CD14-positive monocyte (primary cell): ENCODE measurements at regions not wholly inside any gene's neighbourhood (a gene's known extent, or its start where the extent isn't known, plus 50 kb on each side); places are given as distances from the start of the nearest gene placed in this dataset.

Source experiments
- DNase-seq, 3 donors: peaks; one replicate each; pipeline ENCODE4 v3.0.0-alpha.2; 2011 to 2022
- H2AFZ ChIP-seq: 2 replicates; pipeline ENCODE4 v1.6.0; 2012; ENCODE audit warnings: mild to moderate bottlenecking, low read depth, low read length, inconsistent platforms; ENCODE audit not compliant: insufficient read depth, poor library complexity, severe bottlenecking
- H3K27ac ChIP-seq, 2 donors: 1 replicate in 1 of 2; 2 replicates in 1 of 2; pipeline ENCODE4 v1.5.1; 2012 to 2013; ENCODE audit warnings: low read length in 2 of 2, control low read depth in 1 of 2, inconsistent platforms in 1 of 2, low read depth in 1 of 2, mild to moderate bottlenecking in 1 of 2
- H3K27me3 ChIP-seq, 2 donors: one replicate each; pipeline versions ENCODE4 v1.6.0 to v1.6.1; 2011 to 2013; ENCODE audit warnings: low read length in 2 of 2; ENCODE audit not compliant: control insufficient read depth in 2 of 2, insufficient read depth in 2 of 2
- H3K36me3 ChIP-seq, 2 donors: replicated peaks in 1 of 2; 1 replicate in 1 of 2; 2 replicates in 1 of 2; pipeline versions ENCODE4 v1.5.1 to v1.6.1; 2012 to 2013; ENCODE audit warnings: low read length in 2 of 2, control low read depth in 1 of 2, inconsistent platforms in 1 of 2, mild to moderate bottlenecking in 1 of 2; ENCODE audit not compliant: insufficient read depth in 2 of 2, control insufficient read depth in 1 of 2
- H3K4me1 ChIP-seq, 2 donors: 1 replicate in 1 of 2; 2 replicates in 1 of 2; pipeline versions ENCODE4 v1.5.1 to v1.6.1; 2012 to 2013; ENCODE audit warnings: low read length in 2 of 2, control low read depth in 1 of 2, inconsistent platforms in 1 of 2, mild to moderate bottlenecking in 1 of 2, moderate library complexity in 1 of 2; ENCODE audit not compliant: insufficient read depth in 2 of 2, control insufficient read depth in 1 of 2
- H3K4me2 ChIP-seq: replicated peaks from 2 replicates; pipeline ENCODE3; 2012; ENCODE audit warnings: low read length, moderate library complexity, mild to moderate bottlenecking; ENCODE audit not compliant: poor library complexity, severe bottlenecking; ENCODE audit errors: extremely low read depth
- H3K4me3 ChIP-seq, 3 experiments: fragments of 200-600 bp in 1 of 3; sonication (generic) in 1 of 3; replicated peaks in 1 of 3; 1 replicate in 2 of 3; 2 replicates in 1 of 3; pipeline ENCODE4 v1.5.1; 2011 to 2013; ENCODE audit warnings: low read length in 3 of 3, mild to moderate bottlenecking in 3 of 3, control low read depth in 2 of 3, low read depth in 2 of 3, inconsistent platforms in 1 of 3, moderate library complexity in 1 of 3
- H3K79me2 ChIP-seq: 2 replicates; pipeline ENCODE4 v1.6.0; 2012; ENCODE audit warnings: mild to moderate bottlenecking, control low read depth, inconsistent platforms, low read length, moderate library complexity; ENCODE audit not compliant: insufficient read depth
- H3K9ac ChIP-seq: 2 replicates; pipeline ENCODE4 v1.6.0; 2017; ENCODE audit warnings: low read length, mild to moderate bottlenecking; ENCODE audit not compliant: insufficient read depth, poor library complexity, severe bottlenecking
- H3K9me3 ChIP-seq, 2 donors: replicated peaks in 1 of 2; 1 replicate in 1 of 2; 2 replicates in 1 of 2; pipeline versions ENCODE4 v1.5.1 to v1.6.1; 2012 to 2013; ENCODE audit warnings: low read length in 2 of 2, control low read depth in 1 of 2; ENCODE audit not compliant: control insufficient read depth in 1 of 2, insufficient read depth in 1 of 2
- H4K20me1 ChIP-seq: 2 replicates; pipeline ENCODE4 v1.6.0; 2012; ENCODE audit warnings: mild to moderate bottlenecking, low read length, control low read depth, moderate library complexity; ENCODE audit not compliant: insufficient read depth
- H3K27ac Mint-ChIP-seq, 7 donors: one replicate each; pipeline ENCODE4 v1.8.0; 2020; ENCODE audit warnings: mild to moderate bottlenecking in 7 of 7, mixed read lengths in 7 of 7, moderate library complexity in 6 of 7, inconsistent platforms in 2 of 7
- H3K27me3 Mint-ChIP-seq, 3 donors: one replicate each; pipeline ENCODE4 v1.8.0; 2021 to 2022; ENCODE audit warnings: low read depth in 3 of 3, mild to moderate bottlenecking in 3 of 3, mixed read lengths in 3 of 3, moderate library complexity in 3 of 3, inconsistent platforms in 1 of 3
- H3K36me3 Mint-ChIP-seq, 2 donors: one replicate each; pipeline ENCODE4 v1.8.0; 2020; ENCODE audit warnings: mixed read lengths in 2 of 2, inconsistent platforms in 1 of 2, mild to moderate bottlenecking in 1 of 2
- H3K4me1 Mint-ChIP-seq: one replicate; pipeline ENCODE4 v1.8.0; 2020; ENCODE audit warnings: mild to moderate bottlenecking, mixed read lengths
- H3K4me3 Mint-ChIP-seq, 2 donors: one replicate each; pipeline ENCODE4 v1.8.0; 2020; ENCODE audit warnings: mild to moderate bottlenecking in 2 of 2, mixed read lengths in 2 of 2, moderate library complexity in 1 of 2
- H3K9me3 Mint-ChIP-seq, 7 donors: one replicate each; pipeline ENCODE4 v1.8.0; 2020 to 2022; ENCODE audit warnings: mixed read lengths in 7 of 7, mild to moderate bottlenecking in 6 of 7, moderate library complexity in 6 of 7, inconsistent platforms in 2 of 7
- CTCF ChIP-seq: fragments of 200-600 bp; IDR thresholded peaks from one replicate; pipeline ENCODE4 v1.8.0; 2022; ENCODE audit warnings: antibody characterized with exemption, mild to moderate bottlenecking
- WGBS: methylation state at CpG from one replicate; pipeline ENCODE4 v1.1.5; 2013; ENCODE audit warnings: missing lambda C conversion rate; ENCODE audit not compliant: insufficient coverage; 5-methylcytosine and 5-hydroxymethylcytosine counted together
- intact Hi-C, 2 donors: fragments of 100-400 bp; cut with micrococcal nuclease; formaldehyde crosslinking; loops; one replicate each; pipeline versions ENCODE4 v1.15.0 to v1.15.1; 2023

- Histone ChIP-seq H3K27ac (no peak overlapping the region), H3K4me3 (no peak overlapping the region), H3K79me2 (no peaks in the 10 kb centered on the region), H3K9ac (no peak overlapping the region), H3K36me3 (no peaks in the 10 kb centered on the region), H3K27me3 (no peaks in the 10 kb centered on the region), H3K4me1 (peaks cover 0 to 6% of the 10 kb centered on the region in 2 donors), H3K9me3 (no peaks in the 10 kb centered on the region), H2AFZ (no peak overlapping the region), H3K4me2 (no peak overlapping the region), H4K20me1 (no peaks in the 10 kb centered on the region)
- intact Hi-C loops, result no loop called here
- no peak for TF ChIP-seq CTCF
- peaks cover 0 to 5% (median 0%) of the 10 kb centered on the region in 7 donors for H3K9me3 Mint-ChIP-seq
- no peak overlapping the region for H3K27ac Mint-ChIP-seq
- WGBS, result 80% methylated on average over 5 of the region's 5 CpGs
- no peak overlapping the region for H3K4me3 Mint-ChIP-seq
- H3K36me3 Mint-ChIP-seq, result no peaks in the 10 kb centered on the region
- peaks cover 0 to 2% (median 0%) of the 10 kb centered on the region in 3 donors for H3K27me3 Mint-ChIP-seq
- DNase-seq, result no peak
- peaks cover 19% of the 10 kb centered on the region for H3K4me1 Mint-ChIP-seq
Observed at GRCh38 chr10:78641693-78642092, 427.1 kb upstream of the ZMIZ1 start.

- Mint-ChIP-seq H3K9me3 (peaks cover 0 to 5% (median 0%) of the 10 kb centered on the region in 7 donors), H3K4me3 (no peak overlapping the region), H3K27ac (no peak overlapping the region), H3K27me3 (peaks cover 0 to 2% (median 0%) of the 10 kb centered on the region in 3 donors), H3K4me1 (peaks cover 19% of the 10 kb centered on the region), H3K36me3 (no peaks in the 10 kb centered on the region)
- intact Hi-C loops, result no loop called here
- H3K9ac ChIP-seq, result no peak overlapping the region
- H3K27ac ChIP-seq, result no peak overlapping the region
- no peak for DNase-seq
- no peak overlapping the region for H3K4me3 ChIP-seq
- H3K9me3 ChIP-seq, result no peaks in the 10 kb centered on the region
- no peaks in the 10 kb centered on the region for H3K79me2 ChIP-seq
- peaks cover 0 to 6% of the 10 kb centered on the region in 2 donors for H3K4me1 ChIP-seq
- WGBS, result 95% methylated on average over 2 of the region's 4 CpGs
- no peak for TF ChIP-seq CTCF
- no peak overlapping the region for H3K4me2 ChIP-seq
- no peaks in the 10 kb centered on the region for H4K20me1 ChIP-seq
- no peaks in the 10 kb centered on the region for H3K27me3 ChIP-seq
- no peaks in the 10 kb centered on the region for H3K36me3 ChIP-seq
- H2AFZ ChIP-seq, result no peak overlapping the region
Observed at GRCh38 chr10:78642269-78642816, 426.4 kb upstream of the ZMIZ1 start.
